WTC11 (cell line): ENCODE measurements at regions not wholly inside any gene's neighbourhood (a gene's known extent, or its start where the extent isn't known, plus 50 kb on each side); places are given as distances from the start of the nearest gene placed in this dataset.

Source experiments
- ATAC-seq: fragments of 200-7000 bp; cut with Tn5 transposase; 2 replicates; pipeline ENCODE4 v1.10.0; 2021; ENCODE audit warnings: mild to moderate bottlenecking, moderate library complexity
- CTCF ChIA-PET: fragments of 300-600 bp; sonication (Branson Sonifier 250); formaldehyde crosslinking; loops from one replicate; lab custom pipeline; 2021; ENCODE audit warnings: antibody characterized with exemption; lab: Charles Lee
- POLR2A ChIA-PET: fragments of 350-600 bp; sonication (Branson Sonifier 250); formaldehyde crosslinking; loops from one replicate; lab custom pipeline; 2021; ENCODE audit warnings: antibody characterized with exemption; lab: Charles Lee
- DNase-seq: peaks from one replicate; pipeline ENCODE4 v3.0.0; 2021; ENCODE audit warnings: low spot score
- H3K27ac Mint-ChIP-seq: 2 replicates; pipeline ENCODE4 v1.8.0; 2021; ENCODE audit warnings: mixed read lengths
- H3K27me3 Mint-ChIP-seq: 2 replicates; pipeline ENCODE4 v1.8.0; 2021; ENCODE audit warnings: low read depth, mild to moderate bottlenecking, moderate library complexity, mixed read lengths
- H3K36me3 Mint-ChIP-seq: 2 replicates; pipeline ENCODE4 v1.8.0; 2021; ENCODE audit warnings: mixed read lengths
- H3K4me1 Mint-ChIP-seq: 2 replicates; pipeline ENCODE4 v1.8.0; 2022; ENCODE audit warnings: mixed read lengths
- H3K4me3 Mint-ChIP-seq: 2 replicates; pipeline ENCODE4 v1.8.0; 2021; ENCODE audit warnings: mild to moderate bottlenecking, moderate library complexity, mixed read lengths
- H3K9me3 Mint-ChIP-seq: 2 replicates; pipeline ENCODE4 v1.8.0; 2021; ENCODE audit warnings: mixed read lengths
- CREB1 ChIP-seq: sonication (generic); formaldehyde crosslinking; IDR thresholded peaks from 2 replicates; pipeline ENCODE4 v1.8.0; 2023; ENCODE audit warnings: mild to moderate bottlenecking, missing genetic modification reagents
- E2F4 ChIP-seq: sonication (generic); formaldehyde crosslinking; IDR thresholded peaks from 2 replicates; pipeline ENCODE4 v1.8.1; 2022; ENCODE audit warnings: low read depth, mild to moderate bottlenecking, moderate library complexity, missing genetic modification reagents, borderline replicate concordance
- FOXK1 ChIP-seq: sonication (generic); formaldehyde crosslinking; IDR thresholded peaks from 2 replicates; pipeline ENCODE4 v1.8.0; 2022; ENCODE audit warnings: mild to moderate bottlenecking, moderate library complexity, missing genetic modification reagents
- HMGA2 ChIP-seq: fragments of 250-450 bp; sonication (Bioruptor Pico); IDR thresholded peaks from 2 replicates; pipeline ENCODE4 v1.4.0; 2021; ENCODE audit warnings: mild to moderate bottlenecking, moderate library complexity
- HMGXB4 ChIP-seq: sonication (generic); formaldehyde crosslinking; IDR thresholded peaks from 2 replicates; pipeline ENCODE4 v1.8.1; 2023; ENCODE audit warnings: mild to moderate bottlenecking, moderate library complexity, missing genetic modification reagents
- IRF2 ChIP-seq: sonication (generic); formaldehyde crosslinking; IDR thresholded peaks from 2 replicates; pipeline ENCODE4 v1.8.0; 2022; ENCODE audit warnings: low read depth, missing genetic modification reagents, borderline replicate concordance
- MLX ChIP-seq: sonication (generic); formaldehyde crosslinking; IDR thresholded peaks from 2 replicates; pipeline ENCODE4 v1.8.1; 2023; ENCODE audit warnings: mild to moderate bottlenecking, missing genetic modification reagents, moderate library complexity
- MXD4 ChIP-seq: fragments of 250-450 bp; sonication (Bioruptor Pico); IDR thresholded peaks from 2 replicates; pipeline ENCODE4 v1.8.0; 2021; ENCODE audit warnings: mild to moderate bottlenecking, moderate library complexity, borderline replicate concordance
- NFATC4 ChIP-seq: fragments of 250-450 bp; sonication (Bioruptor Pico); IDR thresholded peaks from 2 replicates; pipeline ENCODE4 v1.9.0; 2021; ENCODE audit warnings: mild to moderate bottlenecking
- PRDM15 ChIP-seq: sonication (generic); formaldehyde crosslinking; IDR thresholded peaks from 2 replicates; pipeline ENCODE4 v1.8.0; 2022; ENCODE audit warnings: missing genetic modification reagents
- PREB ChIP-seq: sonication (generic); formaldehyde crosslinking; IDR thresholded peaks from 2 replicates; pipeline ENCODE4 v1.8.1; 2022; ENCODE audit warnings: mild to moderate bottlenecking, missing genetic modification reagents, moderate library complexity, borderline replicate concordance
- PRRX2 ChIP-seq: fragments of 250-450 bp; sonication (Bioruptor Pico); IDR thresholded peaks from 2 replicates; pipeline ENCODE4 v1.8.0; 2021; ENCODE audit warnings: mild to moderate bottlenecking
- RELA ChIP-seq: sonication (generic); formaldehyde crosslinking; IDR thresholded peaks from 2 replicates; pipeline ENCODE4 v1.8.1; 2022; ENCODE audit warnings: missing genetic modification reagents, mild to moderate bottlenecking, borderline replicate concordance
- SMAD4 ChIP-seq: sonication (generic); formaldehyde crosslinking; IDR thresholded peaks from 2 replicates; pipeline ENCODE4 v1.8.0; 2022; ENCODE audit warnings: mild to moderate bottlenecking, missing genetic modification reagents
- ZBTB21 ChIP-seq: sonication (generic); formaldehyde crosslinking; IDR thresholded peaks from 2 replicates; pipeline ENCODE4 v1.8.1; 2023; ENCODE audit warnings: mild to moderate bottlenecking, missing genetic modification reagents, borderline replicate concordance
- ZMAT4 ChIP-seq: fragments of 250-450 bp; sonication (Bioruptor Pico); IDR thresholded peaks from 2 replicates; pipeline ENCODE4 v1.9.0; 2021; ENCODE audit warnings: mild to moderate bottlenecking
- ZNF281 ChIP-seq: sonication (generic); formaldehyde crosslinking; IDR thresholded peaks from 2 replicates; pipeline ENCODE4 v1.8.0; 2023; ENCODE audit warnings: mild to moderate bottlenecking, missing genetic modification reagents
- ZNF317 ChIP-seq: sonication (generic); formaldehyde crosslinking; IDR thresholded peaks from 2 replicates; pipeline ENCODE4 v1.8.1; 2023; ENCODE audit warnings: low read depth, mild to moderate bottlenecking, moderate library complexity, missing genetic modification reagents, borderline replicate concordance
- ZNF423 ChIP-seq: fragments of 250-450 bp; sonication (Bioruptor Pico); IDR thresholded peaks from 2 replicates; pipeline ENCODE4 v2.1.2; 2022; ENCODE audit warnings: mild to moderate bottlenecking, moderate library complexity
- ZNF671 ChIP-seq: fragments of 250-450 bp; sonication (Bioruptor Pico); IDR thresholded peaks from 2 replicates; pipeline ENCODE4 v1.8.0; 2021; ENCODE audit warnings: mild to moderate bottlenecking

GRCh38 chr12:30045171-30045570 is 261.4 kb upstream of the TMTC1 start (continued):
- TF ChIP-seq E2F4 (CRISPR knock-in tag), result no peak
- no peak for TF ChIP-seq RELA
- TF ChIP-seq CREB1 (CRISPR knock-in tag), result no peak
- no peak for TF ChIP-seq ZBTB21 (CRISPR knock-in tag)
- TF ChIP-seq PREB (CRISPR knock-in tag), result no peak

GRCh38 chr12:30044206-30044605 is 260.5 kb upstream of the TMTC1 start:
- ATAC-seq (no peak), DNase-seq (no peak)
- TF ChIP-seq ZNF281 (CRISPR knock-in tag) (no peak), HMGA2 (CRISPR knock-in tag) (no peak), IRF2 (CRISPR knock-in tag) (no peak), ZNF317 (CRISPR knock-in tag) (no peak), HMGXB4 (no peak), NFATC4 (CRISPR knock-in tag) (no peak), ZNF423 (no peak), MLX (no peak), FOXK1 (no peak), SMAD4 (CRISPR knock-in tag) (no peak), ZMAT4 (CRISPR knock-in tag) (no peak)
- peaks cover 20% of the 10 kb centered on the region for H3K9me3 Mint-ChIP-seq
- no peak overlapping the region for H3K4me3 Mint-ChIP-seq
- no peaks in the 10 kb centered on the region for H3K27me3 Mint-ChIP-seq
- no peaks in the 10 kb centered on the region for H3K36me3 Mint-ChIP-seq
- peaks cover 29% of the 10 kb centered on the region for H3K4me1 Mint-ChIP-seq
- POLR2A ChIA-PET, result no interaction called here
- CTCF ChIA-PET, result no interaction called here
- no peak overlapping the region for H3K27ac Mint-ChIP-seq

- Mint-ChIP-seq H3K27me3 (no peaks in the 10 kb centered on the region), H3K4me3 (no peak overlapping the region), H3K9me3 (peaks cover 20% of the 10 kb centered on the region), H3K4me1 (peaks cover 29% of the 10 kb centered on the region), H3K27ac (peak overlapping the region; percentile 51; the same call in 1 of the 2 replicates), H3K36me3 (no peaks in the 10 kb centered on the region)
- ATAC-seq, result no peak
- ChIA-PET CTCF (no interaction called here), POLR2A (no interaction called here)
- no peak for DNase-seq
- TF ChIP-seq PRDM15 (no peak), ZNF317 (CRISPR knock-in tag) (no peak), PRRX2 (no peak), MXD4 (CRISPR knock-in tag) (no peak), ZNF671 (no peak)
Observed at GRCh38 chr12:30043151-30043847, 259.6 kb upstream of the TMTC1 start.
